HEK293 (cell line): ENCODE measurements at regions not wholly inside any gene's neighbourhood (a gene's known extent, or its start where the extent isn't known, plus 50 kb on each side); places are given as distances from the start of the nearest gene placed in this dataset.

Experiments
- CTCF ChIA-PET: fragments of 350-600 bp; formaldehyde crosslinking; extraction: SDS; loops from one replicate; lab custom pipeline; 2021; ENCODE audit warnings: antibody characterized with exemption; lab: Yijun Ruan, JAX
- POLR2A ChIA-PET: fragments of 300-600 bp; formaldehyde crosslinking; extraction: SDS; loops from one replicate; lab custom pipeline; 2020; ENCODE audit warnings: antibody characterized with exemption, inconsistent platforms; lab: Yijun Ruan, JAX
- H3K27ac ChIP-seq: fragments of 200-500 bp; sonication (Bioruptor generic); 2 replicates; pipeline ENCODE4 v1.5.1; 2014; ENCODE audit warnings: low read depth, low read length, control low read depth, inconsistent platforms; ENCODE audit errors: extremely low read depth
- H3K36me3 ChIP-seq, 2 experiments: fragments of 200-500 bp in 1 of 2; sonication (Bioruptor generic) in 1 of 2; 1 replicate in 1 of 2; 2 replicates in 1 of 2; pipeline ENCODE4 v1.5.1; 2014 to 2017; ENCODE audit warnings: inconsistent platforms in 2 of 2, low read length in 2 of 2; ENCODE audit not compliant: control insufficient read depth in 2 of 2, insufficient read depth in 1 of 2
- H3K4me1 ChIP-seq: fragments of 200-500 bp; sonication (Bioruptor generic); 2 replicates; pipeline ENCODE4 v1.5.1; 2014; ENCODE audit warnings: mild to moderate bottlenecking, low read length, inconsistent platforms; ENCODE audit not compliant: control insufficient read depth, insufficient read depth
- H3K4me3 ChIP-seq: 2 replicates; pipeline ENCODE4 v1.5.1; 2011; ENCODE audit warnings: low read depth, mild to moderate bottlenecking, control low read depth, low read length, moderate library complexity
- H3K9me3 ChIP-seq: fragments of 200-500 bp; sonication (Bioruptor generic); 2 replicates; pipeline ENCODE4 v1.5.1; 2014; ENCODE audit warnings: low read depth, low read length, inconsistent platforms; ENCODE audit not compliant: control insufficient read depth, insufficient read depth
- FEZF1 ChIP-seq: fragments of 450-650 bp; formaldehyde crosslinking; IDR thresholded peaks from 2 replicates; pipeline ENCODE4 v1.5.1; 2016; ENCODE audit warnings: missing biosample characterization, missing genetic modification characterization
- GLIS1 ChIP-seq: fragments of 450-650 bp; formaldehyde crosslinking; IDR thresholded peaks from 2 replicates; pipeline ENCODE4 v1.5.1; 2016; ENCODE audit warnings: missing biosample characterization, missing genetic modification characterization
- HOXC10 ChIP-seq: sonication (generic); formaldehyde crosslinking; IDR thresholded peaks from 2 replicates; pipeline ENCODE4 v1.8.1; 2023; ENCODE audit warnings: mild to moderate bottlenecking, missing genetic modification reagents
- MYNN ChIP-seq: fragments of 450-650 bp; formaldehyde crosslinking; IDR thresholded peaks from 2 replicates; pipeline ENCODE4 v1.5.1; 2016; ENCODE audit warnings: missing biosample characterization, missing genetic modification characterization, borderline replicate concordance
- SP2 ChIP-seq: fragments of 450-650 bp; formaldehyde crosslinking; IDR thresholded peaks from 2 replicates; pipeline ENCODE4 v1.5.1; 2016; ENCODE audit warnings: missing biosample characterization, missing genetic modification characterization
- WT1 ChIP-seq: fragments of 450-650 bp; formaldehyde crosslinking; IDR thresholded peaks from 2 replicates; pipeline ENCODE4 v1.5.1; 2016; ENCODE audit warnings: missing biosample characterization, missing genetic modification characterization
- YY1 ChIP-seq: fragments of 450-650 bp; formaldehyde crosslinking; IDR thresholded peaks from 2 replicates; pipeline ENCODE4 v1.5.1; 2018; ENCODE audit warnings: missing biosample characterization, missing genetic modification characterization
- ZBTB21 ChIP-seq: fragments of 450-650 bp; formaldehyde crosslinking; IDR thresholded peaks from 2 replicates; pipeline ENCODE4 v1.5.1; 2017; ENCODE audit warnings: missing biosample characterization, missing genetic modification characterization
- ZNF140 ChIP-seq: fragments of 450-650 bp; formaldehyde crosslinking; IDR thresholded peaks from 2 replicates; pipeline ENCODE4 v1.5.1; 2016; ENCODE audit warnings: missing biosample characterization, missing genetic modification characterization
- ZNF324 ChIP-seq: fragments of 450-650 bp; formaldehyde crosslinking; IDR thresholded peaks from 2 replicates; pipeline ENCODE4 v1.5.1; 2016; ENCODE audit warnings: missing biosample characterization, missing genetic modification characterization
- ZNF404 ChIP-seq: fragments of 450-650 bp; formaldehyde crosslinking; IDR thresholded peaks from 2 replicates; pipeline ENCODE4 v1.5.1; 2017; ENCODE audit warnings: missing biosample characterization, missing genetic modification characterization
- ZNF473 ChIP-seq: fragments of 450-650 bp; formaldehyde crosslinking; IDR thresholded peaks from 2 replicates; pipeline ENCODE4 v1.5.1; 2017; ENCODE audit warnings: missing biosample characterization, missing genetic modification characterization
- ZNF501 ChIP-seq: fragments of 450-650 bp; formaldehyde crosslinking; IDR thresholded peaks from 2 replicates; pipeline ENCODE4 v1.5.1; 2016; ENCODE audit warnings: missing biosample characterization, missing genetic modification characterization
- ZNF530 ChIP-seq: fragments of 450-650 bp; formaldehyde crosslinking; IDR thresholded peaks from 2 replicates; pipeline ENCODE4 v1.5.1; 2016; ENCODE audit warnings: low read depth, missing biosample characterization, missing genetic modification characterization
- ZNF600 ChIP-seq: fragments of 450-650 bp; formaldehyde crosslinking; IDR thresholded peaks from 2 replicates; pipeline ENCODE4 v1.5.1; 2016; ENCODE audit warnings: missing biosample characterization, missing genetic modification characterization
- ZNF664 ChIP-seq: fragments of 450-650 bp; formaldehyde crosslinking; IDR thresholded peaks from 2 replicates; pipeline ENCODE4 v1.5.1; 2016; ENCODE audit warnings: missing biosample characterization, missing genetic modification characterization
- ZNF776 ChIP-seq: fragments of 450-650 bp; formaldehyde crosslinking; IDR thresholded peaks from 2 replicates; pipeline ENCODE4 v1.5.0; 2017; ENCODE audit warnings: missing biosample characterization, missing genetic modification characterization, borderline replicate concordance
- ZNF785 ChIP-seq: fragments of 450-650 bp; formaldehyde crosslinking; IDR thresholded peaks from 2 replicates; pipeline ENCODE4 v1.5.1; 2016; ENCODE audit warnings: missing biosample characterization, missing genetic modification characterization
- ZSCAN30 ChIP-seq: fragments of 450-650 bp; IDR thresholded peaks from 2 replicates; pipeline ENCODE4 v1.5.1; 2018; ENCODE audit warnings: missing biosample characterization, mild to moderate bottlenecking, missing genetic modification characterization, moderate library complexity
- TF ChIP-seq, protein P1 (sequence below): fragments of 450-650 bp; formaldehyde crosslinking; IDR thresholded peaks from 2 replicates; pipeline ENCODE4 v1.5.1; 2017; ENCODE audit warnings: missing biosample characterization, missing genetic modification characterization
- TF ChIP-seq, protein P2 (sequence below): sonication (generic); formaldehyde crosslinking; IDR thresholded peaks from 2 replicates; pipeline ENCODE4 v1.8.1; 2022; ENCODE audit warnings: mild to moderate bottlenecking, moderate library complexity, missing genetic modification reagents
- TF ChIP-seq, protein P3 (sequence below): fragments of 450-650 bp; formaldehyde crosslinking; IDR thresholded peaks from 2 replicates; pipeline ENCODE4 v1.5.1; 2016; ENCODE audit warnings: missing biosample characterization, missing genetic modification characterization
- TF ChIP-seq, protein P4 (sequence below): fragments of 450-650 bp; formaldehyde crosslinking; conservative IDR thresholded peaks from 2 replicates; pipeline ENCODE4 v1.5.1; 2016; ENCODE audit warnings: low read depth, missing biosample characterization, missing genetic modification characterization

DNA sequence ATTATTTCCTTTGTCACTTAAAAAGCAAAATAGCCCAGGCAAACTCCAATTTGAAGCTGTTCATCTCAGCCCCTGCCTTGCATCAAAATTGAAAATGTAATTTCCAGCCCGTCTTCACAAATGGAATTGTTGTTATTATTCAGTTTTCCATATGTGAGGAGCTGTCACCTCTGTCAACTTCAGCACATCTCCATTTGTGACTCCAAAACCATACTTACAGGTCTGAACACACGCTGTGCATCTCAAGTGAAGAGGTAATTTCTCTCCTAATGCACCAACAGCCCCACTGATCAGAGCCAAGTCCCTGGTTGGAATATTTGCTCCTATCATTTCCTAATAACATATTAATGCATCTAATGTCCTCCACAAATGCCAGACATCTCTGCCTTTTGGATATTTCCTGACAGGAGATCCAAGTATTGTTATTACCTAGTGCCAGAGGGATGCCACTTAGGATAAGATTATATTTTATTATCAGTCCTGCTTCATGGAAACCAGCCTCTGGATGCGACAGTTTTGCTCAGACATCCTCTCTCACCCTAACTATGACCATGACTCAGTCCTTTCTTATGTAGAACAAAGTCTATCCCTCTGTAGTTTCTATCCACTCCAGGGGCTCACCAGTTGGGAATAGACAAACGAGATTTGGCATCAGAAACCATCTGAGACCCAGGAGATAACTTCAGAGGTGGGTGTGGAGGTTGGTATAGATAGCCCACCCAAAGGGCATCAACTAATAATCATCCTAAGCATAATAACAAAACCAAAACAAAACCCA is 379.8 kb downstream of the VPS13C start:
- Histone ChIP-seq H3K36me3 (no peaks in the 10 kb centered on the region), H3K27ac (no peak overlapping the region), H3K4me1 (no peaks in the 10 kb centered on the region)
- CTCF ChIA-PET = no interaction called here
- no peak for TF ChIP-seq FEZF1 (tag by site-specific recombination)
- TF ChIP-seq ZNF324 (tag by site-specific recombination) = no peak
- TF ChIP-seq, protein P1, sequence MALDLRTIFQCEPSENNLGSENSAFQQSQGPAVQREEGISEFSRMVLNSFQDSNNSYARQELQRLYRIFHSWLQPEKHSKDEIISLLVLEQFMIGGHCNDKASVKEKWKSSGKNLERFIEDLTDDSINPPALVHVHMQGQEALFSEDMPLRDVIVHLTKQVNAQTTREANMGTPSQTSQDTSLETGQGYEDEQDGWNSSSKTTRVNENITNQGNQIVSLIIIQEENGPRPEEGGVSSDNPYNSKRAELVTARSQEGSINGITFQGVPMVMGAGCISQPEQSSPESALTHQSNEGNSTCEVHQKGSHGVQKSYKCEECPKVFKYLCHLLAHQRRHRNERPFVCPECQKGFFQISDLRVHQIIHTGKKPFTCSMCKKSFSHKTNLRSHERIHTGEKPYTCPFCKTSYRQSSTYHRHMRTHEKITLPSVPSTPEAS (tag by site-specific recombination) = no peak
- TF ChIP-seq WT1 (tag by site-specific recombination) = no peak
- TF ChIP-seq MYNN (tag by site-specific recombination) = no peak
- TF ChIP-seq ZNF140 (tag by site-specific recombination) = no peak
- TF ChIP-seq GLIS1 (tag by site-specific recombination) = no peak
- no peak for TF ChIP-seq ZNF501
- no peak for TF ChIP-seq HOXC10 (CRISPR knock-in tag)
- no peak for TF ChIP-seq ZNF785 (tag by site-specific recombination)
- TF ChIP-seq, protein P2, sequence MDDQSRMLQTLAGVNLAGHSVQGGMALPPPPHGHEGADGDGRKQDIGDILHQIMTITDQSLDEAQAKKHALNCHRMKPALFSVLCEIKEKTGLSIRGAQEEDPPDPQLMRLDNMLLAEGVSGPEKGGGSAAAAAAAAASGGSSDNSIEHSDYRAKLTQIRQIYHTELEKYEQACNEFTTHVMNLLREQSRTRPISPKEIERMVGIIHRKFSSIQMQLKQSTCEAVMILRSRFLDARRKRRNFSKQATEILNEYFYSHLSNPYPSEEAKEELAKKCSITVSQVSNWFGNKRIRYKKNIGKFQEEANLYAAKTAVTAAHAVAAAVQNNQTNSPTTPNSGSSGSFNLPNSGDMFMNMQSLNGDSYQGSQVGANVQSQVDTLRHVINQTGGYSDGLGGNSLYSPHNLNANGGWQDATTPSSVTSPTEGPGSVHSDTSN (CRISPR knock-in tag) = no peak
- no peak for TF ChIP-seq SP2 (tag by site-specific recombination)
- no peak for TF ChIP-seq ZSCAN30
- no peak for TF ChIP-seq ZNF664 (tag by site-specific recombination)
- no peak for TF ChIP-seq ZNF530 (tag by site-specific recombination)
- no peak for TF ChIP-seq ZNF404
- no peak for TF ChIP-seq YY1 (tag by site-specific recombination)
- TF ChIP-seq ZNF600 = no peak
- no peak for TF ChIP-seq ZNF473 (tag by site-specific recombination)
- TF ChIP-seq, all 188 proteins: peak for 0
- no peak overlapping the region for H3K4me3 ChIP-seq
- no peaks in the 10 kb centered on the region for H3K9me3 ChIP-seq
- POLR2A ChIA-PET = no interaction called here

DNA sequence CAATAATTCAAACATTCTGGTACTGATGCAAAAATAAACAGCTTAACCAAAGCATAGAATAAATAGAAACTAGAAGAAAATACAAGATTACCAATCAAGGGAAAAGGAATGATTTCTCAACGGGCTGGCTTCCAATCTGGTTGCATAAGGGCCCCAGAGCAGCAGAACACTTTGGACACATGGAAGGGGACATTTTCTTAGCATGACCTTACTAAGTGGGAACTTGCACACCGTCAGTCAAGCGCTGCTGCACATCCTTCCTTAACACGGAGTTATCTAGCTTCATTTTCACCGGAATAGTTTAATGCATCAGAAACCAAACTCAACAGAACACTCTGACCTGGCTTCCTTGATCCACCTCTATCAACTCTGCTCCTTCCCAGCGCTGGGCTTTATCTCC is 388.5 kb downstream of the VPS13C start:
- Histone ChIP-seq H3K9me3 (no peaks in the 10 kb centered on the region), H3K27ac (no peak overlapping the region), H3K36me3 (no peaks in the 10 kb centered on the region), H3K4me3 (no peak overlapping the region), H3K4me1 (no peaks in the 10 kb centered on the region)
- POLR2A ChIA-PET = no interaction called here
- CTCF ChIA-PET = no interaction called here
- TF ChIP-seq ZBTB21 = no peak
- TF ChIP-seq, protein P3, sequence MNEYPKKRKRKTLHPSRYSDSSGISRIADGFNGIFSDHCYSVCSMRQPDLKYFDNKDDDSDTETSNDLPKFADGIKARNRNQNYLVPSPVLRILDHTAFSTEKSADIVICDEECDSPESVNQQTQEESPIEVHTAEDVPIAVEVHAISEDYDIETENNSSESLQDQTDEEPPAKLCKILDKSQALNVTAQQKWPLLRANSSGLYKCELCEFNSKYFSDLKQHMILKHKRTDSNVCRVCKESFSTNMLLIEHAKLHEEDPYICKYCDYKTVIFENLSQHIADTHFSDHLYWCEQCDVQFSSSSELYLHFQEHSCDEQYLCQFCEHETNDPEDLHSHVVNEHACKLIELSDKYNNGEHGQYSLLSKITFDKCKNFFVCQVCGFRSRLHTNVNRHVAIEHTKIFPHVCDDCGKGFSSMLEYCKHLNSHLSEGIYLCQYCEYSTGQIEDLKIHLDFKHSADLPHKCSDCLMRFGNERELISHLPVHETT (tag by site-specific recombination) = no peak
- TF ChIP-seq, protein P4, sequence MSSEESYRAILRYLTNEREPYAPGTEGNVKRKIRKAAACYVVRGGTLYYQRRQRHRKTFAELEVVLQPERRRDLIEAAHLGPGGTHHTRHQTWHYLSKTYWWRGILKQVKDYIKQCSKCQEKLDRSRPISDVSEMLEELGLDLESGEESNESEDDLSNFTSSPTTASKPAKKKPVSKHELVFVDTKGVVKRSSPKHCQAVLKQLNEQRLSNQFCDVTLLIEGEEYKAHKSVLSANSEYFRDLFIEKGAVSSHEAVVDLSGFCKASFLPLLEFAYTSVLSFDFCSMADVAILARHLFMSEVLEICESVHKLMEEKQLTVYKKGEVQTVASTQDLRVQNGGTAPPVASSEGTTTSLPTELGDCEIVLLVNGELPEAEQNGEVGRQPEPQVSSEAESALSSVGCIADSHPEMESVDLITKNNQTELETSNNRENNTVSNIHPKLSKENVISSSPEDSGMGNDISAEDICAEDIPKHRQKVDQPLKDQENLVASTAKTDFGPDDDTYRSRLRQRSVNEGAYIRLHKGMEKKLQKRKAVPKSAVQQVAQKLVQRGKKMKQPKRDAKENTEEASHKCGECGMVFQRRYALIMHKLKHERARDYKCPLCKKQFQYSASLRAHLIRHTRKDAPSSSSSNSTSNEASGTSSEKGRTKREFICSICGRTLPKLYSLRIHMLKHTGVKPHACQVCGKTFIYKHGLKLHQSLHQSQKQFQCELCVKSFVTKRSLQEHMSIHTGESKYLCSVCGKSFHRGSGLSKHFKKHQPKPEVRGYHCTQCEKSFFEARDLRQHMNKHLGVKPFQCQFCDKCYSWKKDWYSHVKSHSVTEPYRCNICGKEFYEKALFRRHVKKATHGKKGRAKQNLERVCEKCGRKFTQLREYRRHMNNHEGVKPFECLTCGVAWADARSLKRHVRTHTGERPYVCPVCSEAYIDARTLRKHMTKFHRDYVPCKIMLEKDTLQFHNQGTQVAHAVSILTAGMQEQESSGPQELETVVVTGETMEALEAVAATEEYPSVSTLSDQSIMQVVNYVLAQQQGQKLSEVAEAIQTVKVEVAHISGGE = no peak
- no peak for TF ChIP-seq ZNF776 (tag by site-specific recombination)
